HEK293 (cell line): ENCODE measurements at regions not wholly inside any gene's neighbourhood (a gene's known extent, or its start where the extent isn't known, plus 50 kb on each side); places are given as distances from the start of the nearest gene placed in this dataset.

ENCODE experiments used
- KLF8 ChIP-seq: fragments of 450-650 bp; formaldehyde crosslinking; IDR thresholded peaks from 2 replicates; pipeline ENCODE4 v1.5.1; 2016; ENCODE audit warnings: missing biosample characterization, missing genetic modification characterization
- SCRT2 ChIP-seq: fragments of 450-650 bp; formaldehyde crosslinking; IDR thresholded peaks from 2 replicates; pipeline ENCODE4 v1.5.1; 2016; ENCODE audit warnings: missing biosample characterization, missing genetic modification characterization
- SETDB1 ChIP-seq: IDR thresholded peaks from one replicate; pipeline ENCODE4 v1.6.1; 2017; ENCODE audit warnings: mild to moderate bottlenecking, low read length, moderate library complexity, mixed read lengths; ENCODE audit not compliant: insufficient read length
- ZNF114 ChIP-seq: fragments of 450-650 bp; formaldehyde crosslinking; IDR thresholded peaks from 2 replicates; pipeline ENCODE4 v1.5.0; 2017; ENCODE audit warnings: missing biosample characterization, missing genetic modification characterization
- ZNF274 ChIP-seq, 2 experiments: fragments of 200-500 bp in 1 of 2; fragments of 450-650 bp in 1 of 2; sonication (Bioruptor generic) in 1 of 2; formaldehyde crosslinking in 1 of 2; IDR thresholded peaks; 2 replicates each; pipeline versions ENCODE4 v1.5.1 to v1.6.1; 2014 to 2016; ENCODE audit warnings: borderline replicate concordance in 1 of 2, inconsistent platforms in 1 of 2, low read length in 1 of 2, missing biosample characterization in 1 of 2, missing genetic modification characterization in 1 of 2
- TF ChIP-seq, protein P1 (sequence below): fragments of 450-650 bp; formaldehyde crosslinking; IDR thresholded peaks from 2 replicates; pipeline ENCODE4 v1.5.1; 2016; ENCODE audit warnings: missing biosample characterization, missing genetic modification characterization
- TF ChIP-seq, protein P2 (sequence below): fragments of 450-650 bp; formaldehyde crosslinking; IDR thresholded peaks from 2 replicates; pipeline ENCODE4 v1.5.1; 2016; ENCODE audit warnings: missing biosample characterization, missing genetic modification characterization
- TF ChIP-seq, protein P3 (sequence below): fragments of 450-650 bp; formaldehyde crosslinking; IDR thresholded peaks from 2 replicates; pipeline ENCODE4 v1.5.1; 2016; ENCODE audit warnings: missing biosample characterization, missing genetic modification characterization

DNA sequence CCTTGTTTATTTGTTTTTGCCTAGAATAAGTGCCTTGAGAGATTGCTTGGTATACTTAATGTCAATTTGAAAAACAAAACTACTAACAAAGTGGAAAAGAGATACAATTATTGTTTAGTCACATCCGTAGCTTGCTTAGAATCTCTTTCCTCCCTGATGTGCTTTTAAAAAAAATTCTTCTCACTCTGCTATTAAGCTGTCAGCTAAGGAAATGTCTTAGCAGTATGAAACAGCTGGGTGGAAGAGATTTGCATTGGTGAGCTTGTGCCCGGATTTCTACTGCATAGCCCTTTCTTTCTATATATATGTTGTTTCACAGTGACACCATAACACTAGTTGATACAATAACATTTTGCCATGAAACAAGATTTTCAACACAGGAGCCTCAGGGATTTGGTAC lies 229.4 kb upstream of the RGS6 start:
- TF ChIP-seq ZNF274 (IDR thresholded peaks at IDR 0.05; ENCODE audit: low read length) (no peak), ZNF274 (tag by site-specific recombination; IDR thresholded peaks at IDR 0.05; ENCODE audit: borderline replicate concordance) (no peak), SCRT2 (tag by site-specific recombination) (no peak), KLF8 (no peak), SETDB1 (no peak), ZNF114 (tag by site-specific recombination) (no peak)
- TF ChIP-seq, protein P1, sequence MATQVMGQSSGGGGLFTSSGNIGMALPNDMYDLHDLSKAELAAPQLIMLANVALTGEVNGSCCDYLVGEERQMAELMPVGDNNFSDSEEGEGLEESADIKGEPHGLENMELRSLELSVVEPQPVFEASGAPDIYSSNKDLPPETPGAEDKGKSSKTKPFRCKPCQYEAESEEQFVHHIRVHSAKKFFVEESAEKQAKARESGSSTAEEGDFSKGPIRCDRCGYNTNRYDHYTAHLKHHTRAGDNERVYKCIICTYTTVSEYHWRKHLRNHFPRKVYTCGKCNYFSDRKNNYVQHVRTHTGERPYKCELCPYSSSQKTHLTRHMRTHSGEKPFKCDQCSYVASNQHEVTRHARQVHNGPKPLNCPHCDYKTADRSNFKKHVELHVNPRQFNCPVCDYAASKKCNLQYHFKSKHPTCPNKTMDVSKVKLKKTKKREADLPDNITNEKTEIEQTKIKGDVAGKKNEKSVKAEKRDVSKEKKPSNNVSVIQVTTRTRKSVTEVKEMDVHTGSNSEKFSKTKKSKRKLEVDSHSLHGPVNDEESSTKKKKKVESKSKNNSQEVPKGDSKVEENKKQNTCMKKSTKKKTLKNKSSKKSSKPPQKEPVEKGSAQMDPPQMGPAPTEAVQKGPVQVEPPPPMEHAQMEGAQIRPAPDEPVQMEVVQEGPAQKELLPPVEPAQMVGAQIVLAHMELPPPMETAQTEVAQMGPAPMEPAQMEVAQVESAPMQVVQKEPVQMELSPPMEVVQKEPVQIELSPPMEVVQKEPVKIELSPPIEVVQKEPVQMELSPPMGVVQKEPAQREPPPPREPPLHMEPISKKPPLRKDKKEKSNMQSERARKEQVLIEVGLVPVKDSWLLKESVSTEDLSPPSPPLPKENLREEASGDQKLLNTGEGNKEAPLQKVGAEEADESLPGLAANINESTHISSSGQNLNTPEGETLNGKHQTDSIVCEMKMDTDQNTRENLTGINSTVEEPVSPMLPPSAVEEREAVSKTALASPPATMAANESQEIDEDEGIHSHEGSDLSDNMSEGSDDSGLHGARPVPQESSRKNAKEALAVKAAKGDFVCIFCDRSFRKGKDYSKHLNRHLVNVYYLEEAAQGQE (tag by site-specific recombination), result no peak
- TF ChIP-seq, protein P2, sequence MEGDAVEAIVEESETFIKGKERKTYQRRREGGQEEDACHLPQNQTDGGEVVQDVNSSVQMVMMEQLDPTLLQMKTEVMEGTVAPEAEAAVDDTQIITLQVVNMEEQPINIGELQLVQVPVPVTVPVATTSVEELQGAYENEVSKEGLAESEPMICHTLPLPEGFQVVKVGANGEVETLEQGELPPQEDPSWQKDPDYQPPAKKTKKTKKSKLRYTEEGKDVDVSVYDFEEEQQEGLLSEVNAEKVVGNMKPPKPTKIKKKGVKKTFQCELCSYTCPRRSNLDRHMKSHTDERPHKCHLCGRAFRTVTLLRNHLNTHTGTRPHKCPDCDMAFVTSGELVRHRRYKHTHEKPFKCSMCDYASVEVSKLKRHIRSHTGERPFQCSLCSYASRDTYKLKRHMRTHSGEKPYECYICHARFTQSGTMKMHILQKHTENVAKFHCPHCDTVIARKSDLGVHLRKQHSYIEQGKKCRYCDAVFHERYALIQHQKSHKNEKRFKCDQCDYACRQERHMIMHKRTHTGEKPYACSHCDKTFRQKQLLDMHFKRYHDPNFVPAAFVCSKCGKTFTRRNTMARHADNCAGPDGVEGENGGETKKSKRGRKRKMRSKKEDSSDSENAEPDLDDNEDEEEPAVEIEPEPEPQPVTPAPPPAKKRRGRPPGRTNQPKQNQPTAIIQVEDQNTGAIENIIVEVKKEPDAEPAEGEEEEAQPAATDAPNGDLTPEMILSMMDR, result no peak
- TF ChIP-seq, protein P3, sequence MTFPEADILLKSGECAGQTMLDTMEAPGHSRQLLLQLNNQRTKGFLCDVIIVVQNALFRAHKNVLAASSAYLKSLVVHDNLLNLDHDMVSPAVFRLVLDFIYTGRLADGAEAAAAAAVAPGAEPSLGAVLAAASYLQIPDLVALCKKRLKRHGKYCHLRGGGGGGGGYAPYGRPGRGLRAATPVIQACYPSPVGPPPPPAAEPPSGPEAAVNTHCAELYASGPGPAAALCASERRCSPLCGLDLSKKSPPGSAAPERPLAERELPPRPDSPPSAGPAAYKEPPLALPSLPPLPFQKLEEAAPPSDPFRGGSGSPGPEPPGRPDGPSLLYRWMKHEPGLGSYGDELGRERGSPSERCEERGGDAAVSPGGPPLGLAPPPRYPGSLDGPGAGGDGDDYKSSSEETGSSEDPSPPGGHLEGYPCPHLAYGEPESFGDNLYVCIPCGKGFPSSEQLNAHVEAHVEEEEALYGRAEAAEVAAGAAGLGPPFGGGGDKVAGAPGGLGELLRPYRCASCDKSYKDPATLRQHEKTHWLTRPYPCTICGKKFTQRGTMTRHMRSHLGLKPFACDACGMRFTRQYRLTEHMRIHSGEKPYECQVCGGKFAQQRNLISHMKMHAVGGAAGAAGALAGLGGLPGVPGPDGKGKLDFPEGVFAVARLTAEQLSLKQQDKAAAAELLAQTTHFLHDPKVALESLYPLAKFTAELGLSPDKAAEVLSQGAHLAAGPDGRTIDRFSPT (tag by site-specific recombination), result no peak
